ENCODE measurements at regions not wholly inside any gene's neighbourhood (a gene's known extent, or its start where the extent isn't known, plus 50 kb on each side); places are given as distances from the start of the nearest gene placed in this dataset.
"Not testable (repeated sequence)": the region's sequence is repeated elsewhere in the genome, so short reads cannot be mapped to it uniquely, and the experiment has no call there.

DNA sequence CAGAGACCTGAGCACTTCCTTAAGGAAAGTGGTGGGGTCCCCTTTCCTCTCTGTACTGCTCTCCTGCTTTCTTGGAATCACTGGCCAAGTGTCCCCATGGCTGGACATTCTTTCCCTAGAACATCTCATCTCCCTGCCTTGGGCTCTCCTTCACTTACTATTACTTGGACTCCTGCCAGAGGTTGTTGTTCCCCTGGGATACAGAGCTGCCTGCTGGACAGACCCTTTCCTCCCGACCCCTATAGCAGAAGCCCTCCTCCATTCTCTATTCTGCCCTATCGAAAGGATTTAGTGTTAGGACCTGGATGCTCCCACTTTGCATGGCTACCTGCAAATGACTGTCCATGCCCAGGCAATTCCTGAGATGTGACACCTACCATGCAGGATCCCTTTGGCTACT lies 164.3 kb upstream of the PODXL start:
- no peak for DNase-seq

DNA sequence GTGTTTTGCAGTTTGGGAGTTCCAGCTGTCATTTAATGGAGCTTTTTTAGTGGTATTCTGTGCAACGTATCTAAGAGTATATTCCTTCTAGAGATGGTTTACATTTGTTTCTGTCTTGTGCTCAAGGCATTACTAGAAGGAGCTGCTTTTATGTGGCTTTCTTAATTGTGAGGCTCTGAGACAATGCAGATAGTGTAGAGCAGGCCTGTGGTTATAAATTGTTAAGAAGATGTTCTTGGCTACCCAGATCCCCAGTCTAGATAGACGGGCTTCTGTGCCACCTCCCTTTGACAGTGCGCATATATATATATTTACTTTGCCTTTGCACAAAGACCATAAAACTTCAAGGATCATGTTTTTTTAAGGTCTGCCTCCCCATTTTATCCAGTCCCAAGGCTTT lies 160.8 kb upstream of the PODXL start:
- DNase-seq = no peak

DNA sequence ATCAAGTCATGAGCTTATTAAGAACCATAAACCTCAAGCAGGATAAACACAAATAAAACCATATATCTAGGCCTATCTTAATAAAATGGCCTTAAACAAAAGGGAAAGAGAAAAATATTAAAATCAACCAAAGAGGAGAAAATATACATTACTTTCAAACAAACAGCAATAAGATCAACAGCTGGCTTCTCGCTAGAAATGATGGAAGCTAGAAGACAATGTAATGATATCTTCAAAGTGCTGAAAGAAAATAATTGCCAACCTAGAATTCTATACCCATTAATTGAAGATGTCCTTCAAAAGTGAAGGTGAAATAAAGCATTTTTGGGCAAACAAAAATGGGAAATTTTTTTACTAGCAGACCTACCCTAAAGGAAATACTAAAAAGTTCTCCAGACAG lies 142.9 kb upstream of the PODXL start:
- DNase-seq = no peak

DNA sequence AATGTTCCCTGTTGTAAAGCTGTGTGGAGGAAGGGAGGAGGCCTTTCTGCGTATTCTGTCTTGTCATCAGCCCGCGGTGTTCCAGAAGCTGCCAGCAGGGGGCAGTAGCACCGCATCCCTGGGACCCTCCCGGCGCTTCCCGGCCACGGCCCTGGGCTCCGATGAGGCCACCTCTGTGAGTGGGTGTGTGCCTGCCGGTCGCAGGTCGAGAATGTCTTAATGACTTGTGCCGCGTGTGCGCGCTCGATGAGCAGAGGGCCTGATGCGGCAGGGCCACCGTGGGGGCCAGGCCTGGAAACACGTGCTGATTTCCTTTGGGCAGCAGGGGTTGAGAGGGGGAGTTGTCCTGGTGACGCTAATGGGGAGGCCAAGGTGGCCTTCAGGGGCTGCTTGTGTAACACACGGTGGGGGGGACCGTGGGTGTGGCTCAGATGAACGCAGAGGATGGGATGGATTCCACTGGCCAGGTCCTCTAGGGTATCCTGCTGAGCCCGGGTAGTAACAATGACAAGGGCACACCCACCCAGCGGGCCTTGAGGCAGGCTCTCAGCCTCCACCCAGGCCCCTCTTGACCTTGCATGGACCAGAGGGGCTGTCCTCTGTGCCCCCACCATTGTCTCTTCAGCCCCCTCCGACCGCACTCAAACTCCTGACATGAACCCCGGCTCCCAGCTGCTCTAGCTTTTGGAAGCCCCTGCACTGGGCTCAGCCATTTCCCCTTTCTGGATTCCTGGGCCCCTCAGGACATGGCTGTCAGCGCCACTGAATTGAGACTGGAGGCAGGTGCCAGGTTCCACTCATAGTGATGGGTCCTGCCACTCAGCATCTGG lies 135.9 kb upstream of the PODXL start:
- peak; percentile 19 for DNase-seq

DNA sequence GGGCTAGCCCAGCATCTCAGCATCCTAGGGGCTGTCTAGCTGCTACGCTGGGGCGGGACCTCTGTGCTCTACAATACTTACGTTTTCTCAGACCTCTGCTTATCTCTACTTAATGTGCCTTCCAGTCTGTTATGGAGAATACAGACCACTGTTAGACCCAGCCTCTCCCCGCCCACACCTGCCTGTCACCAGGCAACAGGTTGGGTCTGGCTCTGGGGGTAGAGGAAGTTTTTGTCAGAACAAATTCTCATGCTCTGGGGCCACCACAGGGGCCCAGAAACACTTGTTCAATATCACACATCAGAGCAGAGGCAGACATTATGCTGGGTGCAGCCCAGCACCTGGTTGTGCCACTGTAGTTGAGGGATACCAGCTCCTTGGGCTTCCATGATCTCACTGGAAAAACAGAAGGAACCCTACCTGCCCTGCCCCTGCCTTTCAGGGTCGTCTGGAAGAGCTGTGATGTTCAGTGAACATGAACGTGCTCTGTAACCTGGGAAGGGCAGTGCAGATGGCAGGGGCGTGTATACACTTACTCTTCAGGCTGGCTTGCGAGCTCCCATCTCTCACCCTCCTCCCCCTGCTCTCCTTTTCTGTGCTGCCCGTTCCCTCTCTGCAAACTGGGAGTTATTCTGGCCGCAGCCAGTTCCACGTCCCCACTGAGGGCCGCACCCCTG lies 135.2 kb upstream of the PODXL start:
- no peak for DNase-seq

DNA sequence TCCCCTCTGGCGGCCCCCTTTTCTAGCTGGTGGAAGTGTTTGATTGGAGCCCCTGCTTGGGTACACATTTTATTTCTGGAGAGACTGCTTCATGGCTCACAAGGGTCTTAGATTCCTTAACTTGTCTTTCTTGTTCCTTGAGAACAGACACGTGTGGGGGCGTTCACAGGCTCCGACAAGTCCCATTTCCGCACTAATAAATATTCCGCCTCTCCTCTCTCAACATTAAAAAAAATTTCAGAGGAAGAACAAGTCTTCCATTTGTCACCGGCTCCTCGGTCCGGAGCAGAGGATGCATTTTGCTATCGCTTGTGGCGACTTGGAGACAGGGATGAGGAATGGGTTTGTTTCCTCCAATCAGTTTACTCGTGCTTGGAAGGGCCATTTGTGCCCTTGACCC lies 134.0 kb upstream of the PODXL start:
- DNase-seq = no peak

DNA sequence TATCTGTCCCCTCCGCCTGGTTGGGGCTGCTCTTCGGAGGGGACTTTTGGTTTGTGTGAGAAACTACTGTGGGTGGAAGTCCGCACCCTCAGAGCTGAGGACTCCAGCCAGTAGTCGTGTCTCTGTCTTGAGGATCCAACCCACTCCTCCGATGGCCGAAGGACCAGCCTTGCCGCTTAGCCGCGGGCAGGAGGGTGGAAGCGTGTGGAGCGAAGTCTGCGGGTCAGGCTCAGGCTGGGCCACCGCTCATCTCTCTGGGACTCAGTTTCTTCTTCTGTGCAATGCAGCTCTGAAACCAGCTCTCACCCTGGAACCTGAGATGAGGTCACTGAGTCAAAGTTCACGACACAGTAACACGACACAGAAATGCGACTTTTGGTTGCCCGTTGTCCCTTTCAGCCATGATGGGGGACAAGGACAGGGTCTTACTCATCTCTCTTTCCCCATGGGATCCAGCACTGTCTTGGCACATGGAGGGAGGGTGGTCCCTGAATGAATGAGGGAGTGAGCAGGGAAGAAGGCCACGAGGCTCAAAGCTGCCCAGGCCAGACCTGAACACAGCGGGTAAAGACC lies 133.3 kb upstream of the PODXL start:
- no peak for DNase-seq

DNA sequence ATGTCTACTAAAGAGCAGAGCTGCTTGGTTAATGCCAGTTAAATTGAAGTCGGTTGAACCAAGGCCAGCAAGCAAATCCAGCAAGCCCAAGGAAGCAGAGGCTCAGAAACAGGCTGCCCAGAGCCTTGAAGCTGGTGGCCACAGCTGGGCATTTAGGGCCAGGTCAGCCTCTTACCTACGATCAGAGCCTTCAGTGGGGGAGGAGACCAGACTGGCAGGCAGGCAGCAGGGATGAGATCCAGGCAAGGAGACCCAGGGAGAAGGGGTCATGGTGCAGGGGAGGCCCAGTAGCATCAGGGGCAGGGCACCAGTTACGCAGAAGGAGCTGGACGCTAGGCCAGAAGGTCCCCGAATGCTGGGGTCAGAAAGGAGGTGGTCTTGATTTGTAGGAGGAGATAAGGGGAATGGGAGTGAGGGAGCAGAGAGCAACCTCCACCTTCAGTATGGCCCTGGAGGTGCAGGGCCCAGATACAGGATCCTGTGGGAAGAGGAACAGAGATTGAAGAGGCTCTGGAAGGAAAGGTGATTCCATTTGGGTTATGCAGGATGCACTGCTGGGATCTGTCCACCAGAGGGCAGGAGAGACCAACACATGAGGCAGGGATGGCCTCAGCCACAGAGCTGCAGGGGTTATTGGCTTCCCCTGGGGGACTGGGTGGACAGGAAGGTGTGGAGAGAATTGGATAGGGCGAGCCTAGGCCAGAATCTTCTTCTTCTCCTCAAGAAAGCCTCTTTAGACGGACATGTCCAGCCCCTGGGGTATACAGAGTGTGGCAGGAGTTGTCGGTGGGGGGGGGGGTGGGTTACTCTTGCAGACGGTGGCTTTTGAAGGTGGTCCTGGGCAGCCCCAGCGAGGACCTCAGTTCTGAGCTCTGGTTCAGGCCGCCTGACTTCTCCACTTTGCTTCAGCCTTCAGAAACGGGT lies 132.6 kb upstream of the PODXL start:
- DNase-seq = peak; percentile 32

DNA sequence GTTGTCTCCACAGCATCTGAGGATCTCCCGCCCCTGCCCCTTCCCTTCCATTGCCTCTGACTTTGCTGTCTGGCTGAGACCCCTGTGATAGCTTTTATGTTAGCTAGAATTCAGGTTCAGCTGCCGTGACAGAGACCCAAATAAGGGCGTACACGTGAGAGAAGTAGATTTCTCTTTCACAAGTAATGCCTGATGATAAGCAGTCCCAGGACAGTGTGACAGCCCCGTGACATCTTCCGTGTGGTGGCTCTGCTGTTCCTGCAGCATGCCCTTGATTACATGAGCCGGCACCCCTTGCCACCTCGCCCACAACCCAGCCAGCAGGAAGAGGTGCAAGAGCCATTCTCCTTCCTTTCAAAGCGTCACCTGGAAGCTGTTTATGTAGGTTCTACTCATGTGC lies 130.9 kb upstream of the PODXL start:
- no peak for DNase-seq

DNA sequence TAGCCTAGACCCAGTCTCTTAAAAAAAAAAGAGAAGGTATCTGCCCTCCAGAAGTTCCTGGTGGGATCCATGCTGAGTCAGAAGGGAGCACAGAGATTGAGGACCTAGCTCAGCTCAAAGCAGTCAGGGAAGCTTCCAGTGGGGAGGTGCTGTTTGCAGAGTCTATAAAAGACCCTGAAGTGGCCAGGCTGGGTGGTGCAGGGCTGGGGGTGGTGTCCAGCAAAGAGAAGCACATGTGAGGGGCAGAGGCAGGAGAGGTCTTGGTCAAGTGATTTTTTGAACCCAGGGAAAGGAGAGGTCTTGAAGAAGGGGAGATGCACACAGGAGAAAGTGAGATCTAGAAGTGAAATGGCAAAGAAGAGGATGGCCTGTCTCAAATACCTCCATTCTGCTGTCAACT lies 130.4 kb upstream of the PODXL start:
- no peak for DNase-seq

DNA sequence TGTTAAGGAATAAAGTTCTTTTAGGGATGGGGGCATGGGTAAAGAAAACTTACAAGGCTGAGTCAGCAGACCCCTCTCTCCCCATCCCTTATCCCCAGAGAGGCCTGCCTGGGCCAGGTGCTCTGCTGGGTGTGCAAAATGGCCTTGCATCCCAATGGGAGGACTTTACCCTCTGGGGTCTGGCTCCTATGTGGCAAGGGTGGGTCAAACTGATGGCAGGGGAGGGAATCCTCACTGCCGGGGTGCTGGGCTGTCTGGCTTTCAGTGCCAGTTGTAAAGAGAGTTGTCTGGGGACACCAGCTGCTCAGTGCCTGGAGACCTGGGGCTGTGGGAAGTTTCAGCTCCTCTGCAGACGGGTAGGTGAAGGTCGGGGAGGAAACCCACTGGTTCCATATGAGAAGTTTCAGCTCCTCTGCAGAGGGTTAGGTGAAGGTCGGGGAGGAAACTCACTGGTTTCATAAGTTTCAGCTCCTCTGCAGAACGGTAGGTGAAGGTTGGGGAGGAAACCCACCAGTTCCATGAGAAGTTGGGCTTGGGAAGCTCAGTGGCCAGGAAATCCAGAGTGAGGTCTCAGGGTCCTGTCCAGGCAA lies 127.2 kb upstream of the PODXL start:
- DNase-seq = no peak

DNA sequence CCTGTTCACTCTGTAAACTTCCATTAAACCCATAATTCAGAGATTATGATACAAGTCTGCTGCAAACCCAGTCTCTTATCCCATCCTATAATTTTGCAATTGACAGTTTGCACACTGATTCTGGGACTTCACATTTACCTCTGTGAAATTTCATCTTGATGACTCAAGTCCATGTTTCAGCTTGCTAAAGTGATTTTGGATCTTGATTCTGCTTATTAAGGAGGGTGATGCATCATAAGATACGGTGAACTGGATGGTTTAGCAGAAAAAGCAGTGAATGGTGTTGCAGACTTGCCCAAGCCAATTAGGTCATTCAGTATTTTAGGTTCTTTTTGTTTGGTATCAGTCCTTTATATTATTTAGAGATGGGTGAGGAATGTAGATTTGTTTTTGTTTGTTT lies 125.5 kb upstream of the PODXL start:
- DNase-seq = no peak

DNA sequence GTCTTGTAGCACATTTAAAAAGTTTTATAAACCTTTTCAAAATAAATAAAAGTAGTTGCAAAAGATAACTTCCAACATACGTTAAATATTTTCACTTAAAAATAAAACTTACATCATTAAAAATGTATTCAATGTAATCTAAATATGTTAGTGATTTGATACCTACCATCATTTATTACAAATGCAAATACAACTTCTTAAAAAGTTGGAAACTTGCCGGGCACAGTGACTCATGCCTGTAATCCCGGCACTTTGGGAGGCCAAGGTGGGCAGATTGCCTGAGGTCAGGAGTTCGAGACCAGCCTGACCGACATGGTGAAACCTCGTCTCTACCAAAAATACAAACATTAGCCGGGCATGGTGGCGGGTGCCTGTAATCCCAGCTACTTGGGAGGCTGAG lies 122.6 kb upstream of the PODXL start:
- DNase-seq = not testable (repeated sequence)

DNA sequence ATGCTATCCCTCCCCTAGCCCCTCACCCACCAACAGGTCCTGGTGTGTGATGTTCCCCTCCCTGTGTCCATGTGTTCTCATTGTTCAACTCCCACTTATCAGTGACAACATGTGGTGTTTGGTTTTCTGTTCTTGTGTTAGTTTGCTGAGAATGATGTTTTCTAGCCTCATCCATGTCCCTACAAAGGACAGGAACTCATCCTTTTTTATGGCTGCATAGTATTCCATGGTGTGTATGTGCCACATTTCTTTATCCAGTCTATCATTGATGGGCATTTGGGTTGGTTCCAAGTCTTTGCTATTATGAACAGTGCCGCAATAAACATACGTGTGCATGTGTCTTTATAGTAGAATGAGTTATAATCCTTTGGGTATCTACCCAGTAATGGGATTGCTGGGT lies 120.4 kb upstream of the PODXL start:
- DNase-seq = not testable (repeated sequence)

DNA sequence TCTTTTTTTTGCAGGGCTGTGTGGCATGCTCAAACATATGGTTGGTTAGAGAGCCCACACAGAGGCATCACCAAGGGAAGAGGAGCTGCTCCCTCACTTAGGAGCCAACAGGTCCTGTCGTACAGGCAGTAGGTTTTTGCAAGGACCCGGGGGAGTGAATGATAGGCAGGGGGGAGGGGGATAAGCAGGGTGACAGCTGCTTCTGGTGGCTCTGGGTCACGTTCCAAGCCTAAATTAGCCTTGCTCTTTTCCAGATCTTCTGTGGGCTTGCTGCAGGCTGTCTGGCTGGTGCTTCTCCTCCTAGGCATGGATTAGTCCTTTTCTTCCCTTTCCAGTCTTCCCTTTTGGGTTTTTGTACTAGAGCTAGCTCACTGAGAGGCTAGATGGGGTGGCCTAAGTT lies 117.7 kb upstream of the PODXL start:
- no peak for DNase-seq

DNA sequence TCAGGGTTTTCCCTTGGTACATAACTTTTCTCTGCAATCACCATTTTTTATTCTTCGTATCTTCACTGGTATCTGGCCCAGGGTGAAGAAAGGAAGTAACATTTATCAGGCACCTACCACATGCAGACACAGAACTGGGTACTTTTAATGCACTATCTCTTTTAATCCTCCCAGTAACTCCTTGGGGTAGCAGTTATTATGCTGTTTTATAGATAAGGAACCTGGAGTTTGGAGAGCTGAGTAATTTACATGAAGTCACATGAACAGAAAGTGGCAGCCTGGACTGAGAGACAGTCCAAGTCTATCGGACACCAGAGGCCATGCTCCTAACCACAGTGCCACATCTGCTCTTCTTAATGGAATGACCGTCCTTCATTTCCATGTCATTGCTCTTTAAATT lies 117.1 kb upstream of the PODXL start:
- DNase-seq = no peak

DNA sequence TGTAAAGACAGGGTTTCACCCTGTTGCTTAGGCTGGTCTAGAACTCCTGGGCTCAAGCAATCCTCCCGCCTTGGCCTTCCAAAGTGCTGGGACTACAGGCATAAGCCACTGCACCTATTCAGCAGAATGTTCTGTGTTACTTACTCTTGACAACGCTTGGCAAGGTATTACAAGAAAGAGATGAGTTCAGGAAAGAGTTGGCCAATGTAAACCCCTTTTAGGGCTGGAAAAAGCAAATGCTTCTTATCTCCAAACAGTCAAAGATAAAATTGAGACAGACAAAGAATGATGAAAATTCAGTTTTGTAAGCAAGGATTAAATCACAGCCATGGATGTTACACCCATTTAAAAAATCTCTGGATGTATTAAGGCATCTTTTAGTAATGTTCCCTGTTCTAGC lies 114.0 kb upstream of the PODXL start:
- no peak for DNase-seq

DNA sequence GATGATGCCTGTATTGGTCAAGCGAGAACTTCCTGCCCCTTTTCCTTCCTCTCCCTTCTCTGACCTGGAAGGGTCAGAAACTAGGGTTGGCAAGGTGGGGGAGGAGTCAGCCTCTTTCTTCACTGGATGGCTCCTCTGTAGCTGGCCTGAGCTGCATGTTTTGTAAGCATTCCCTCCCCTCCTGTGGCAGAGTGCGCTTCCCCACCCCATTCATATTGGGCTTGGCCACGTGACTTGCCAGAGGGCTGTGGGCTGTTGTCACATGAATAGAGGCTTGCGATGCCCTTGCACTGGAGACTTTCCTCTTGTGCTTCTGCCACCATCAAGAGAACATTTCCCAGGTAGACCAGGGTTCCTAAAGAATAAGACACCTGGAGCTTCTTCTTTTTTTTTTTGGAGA lies 111.3 kb upstream of the PODXL start:
- no peak for DNase-seq

DNA sequence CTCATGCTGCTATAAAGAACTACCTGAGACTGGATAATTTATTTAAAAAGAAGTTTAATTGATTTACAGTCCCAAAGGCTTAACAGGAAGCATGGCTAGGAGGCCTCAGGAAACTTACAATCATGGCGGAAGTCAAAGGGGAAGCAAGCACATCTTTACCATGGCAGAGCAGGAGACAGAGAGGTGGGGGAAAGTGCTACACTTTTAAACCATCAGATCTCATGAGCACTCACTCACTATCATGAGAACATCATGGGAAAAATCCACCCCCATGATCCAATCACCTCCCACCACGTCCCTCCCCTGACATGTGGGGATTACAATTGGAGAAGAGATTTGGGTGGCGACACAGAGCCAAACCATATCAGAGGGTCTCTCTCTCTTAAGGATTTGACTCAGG lies 108.6 kb upstream of the PODXL start:
- no peak for DNase-seq

DNA sequence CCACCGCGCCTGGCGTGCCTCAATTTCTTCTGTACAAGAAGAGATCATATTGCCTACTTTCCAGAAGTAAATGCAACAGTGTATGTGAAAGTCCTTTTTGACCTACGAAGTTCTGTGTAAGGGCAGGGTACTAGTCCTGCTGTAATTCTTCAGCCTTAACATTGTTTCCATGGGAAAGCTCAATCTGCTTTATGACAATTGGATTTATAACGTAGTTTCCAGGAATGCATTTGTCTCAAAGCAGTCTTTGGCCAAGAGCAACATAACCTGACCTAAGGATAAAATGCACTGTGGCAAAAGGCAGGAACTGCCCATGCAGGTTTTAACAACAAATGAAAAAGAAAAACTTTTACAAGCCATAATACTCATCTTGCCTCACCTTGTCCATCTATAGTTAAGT lies 108.1 kb upstream of the PODXL start:
- DNase-seq = no peak

DNA sequence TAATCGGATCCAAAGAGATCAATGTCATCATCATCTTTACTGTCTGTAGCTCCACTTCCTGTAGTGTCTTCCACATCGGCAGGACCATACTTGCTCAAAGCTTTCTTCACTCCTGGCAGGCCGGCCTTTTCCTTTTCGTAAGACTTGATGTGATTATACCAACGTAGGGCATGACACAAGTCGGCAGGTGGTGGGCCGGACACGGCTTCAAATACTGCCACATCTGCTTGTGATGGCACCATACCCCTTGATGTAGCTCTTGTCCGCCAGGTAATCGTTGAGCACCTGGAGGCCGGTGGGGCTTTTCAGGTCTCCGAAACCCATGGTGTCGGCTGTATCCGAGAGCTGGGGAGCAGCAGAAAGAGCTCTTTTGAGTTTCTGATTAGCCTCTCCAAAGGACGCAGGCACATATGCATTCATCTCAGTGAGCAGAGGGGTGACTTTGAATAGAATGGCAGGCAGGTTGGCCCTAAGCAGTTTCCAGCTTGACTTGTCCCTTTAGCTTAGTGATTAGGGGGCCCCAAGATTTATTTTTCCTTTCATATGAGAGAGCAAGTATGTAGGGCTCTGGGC lies 106.0 kb upstream of the PODXL start:
- DNase-seq = not testable (repeated sequence)

DNA sequence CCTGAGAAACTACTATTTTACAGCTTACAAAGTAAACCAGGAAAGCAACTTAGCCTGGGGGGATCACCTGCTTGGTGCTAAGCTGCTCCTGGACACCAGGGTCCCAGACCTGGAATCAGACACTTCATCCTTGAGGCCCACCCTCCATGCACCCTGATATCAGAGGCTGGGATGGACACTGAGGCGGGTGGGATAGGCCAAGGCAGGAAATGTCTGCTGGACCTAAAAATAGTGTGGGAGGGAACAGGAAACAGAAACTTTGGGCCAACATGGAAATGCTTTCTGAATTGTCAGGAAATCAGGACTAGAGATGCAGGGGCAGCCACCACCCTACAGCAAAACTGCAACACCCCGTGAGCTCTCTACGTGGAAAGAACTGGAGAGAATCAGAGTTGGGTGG lies 101.5 kb upstream of the PODXL start:
- DNase-seq = no peak
